Mononuclear cell (primary cell): ENCODE measurements at regions not wholly inside any gene's neighbourhood (a gene's known extent, or its start where the extent isn't known, plus 50 kb on each side); places are given as distances from the start of the nearest gene placed in this dataset.

Source experiments
- H3K27me3 ChIP-seq: 2 replicates; pipeline ENCODE4 v1.6.0; 2011; ENCODE audit warnings: low read length, control low read depth; ENCODE audit not compliant: insufficient read depth
- H3K4me1 ChIP-seq: 2 replicates; pipeline ENCODE4 v1.5.1; 2011; ENCODE audit warnings: mild to moderate bottlenecking, low read length, control low read depth; ENCODE audit not compliant: insufficient read depth
- H3K4me3 ChIP-seq: 2 replicates; pipeline ENCODE4 v1.5.1; 2011; ENCODE audit warnings: mild to moderate bottlenecking, low read length, moderate library complexity
- H3K9me3 ChIP-seq: 2 replicates; pipeline ENCODE4 v1.5.1; 2011; ENCODE audit warnings: low read depth, mild to moderate bottlenecking, control low read depth, low read length

DNA sequence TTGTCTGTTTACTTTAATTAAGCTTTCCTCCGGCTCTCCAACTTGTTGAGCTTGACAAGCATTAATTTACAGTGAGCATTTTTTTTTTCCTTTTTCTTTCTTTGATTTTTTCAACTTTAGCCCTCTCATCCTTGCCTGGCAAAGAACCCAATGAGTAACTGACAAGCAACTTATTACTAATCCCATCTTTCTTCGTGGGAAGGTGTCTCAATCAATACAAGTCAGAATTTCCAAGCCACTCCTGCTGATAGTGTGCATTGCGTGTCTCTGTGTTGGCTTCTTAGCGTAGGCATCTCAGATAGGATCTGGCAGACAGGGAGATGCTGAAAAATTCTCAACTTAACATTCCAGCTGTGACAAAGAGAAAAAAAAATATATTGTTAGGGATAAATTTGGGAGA is 527.7 kb upstream of the WWC1 start:
- no peaks in the 10 kb centered on the region for H3K27me3 ChIP-seq
- no peaks in the 10 kb centered on the region for H3K9me3 ChIP-seq
- H3K4me3 ChIP-seq: no peak overlapping the region
- H3K4me1 ChIP-seq: peaks cover 3% of the 10 kb centered on the region

DNA sequence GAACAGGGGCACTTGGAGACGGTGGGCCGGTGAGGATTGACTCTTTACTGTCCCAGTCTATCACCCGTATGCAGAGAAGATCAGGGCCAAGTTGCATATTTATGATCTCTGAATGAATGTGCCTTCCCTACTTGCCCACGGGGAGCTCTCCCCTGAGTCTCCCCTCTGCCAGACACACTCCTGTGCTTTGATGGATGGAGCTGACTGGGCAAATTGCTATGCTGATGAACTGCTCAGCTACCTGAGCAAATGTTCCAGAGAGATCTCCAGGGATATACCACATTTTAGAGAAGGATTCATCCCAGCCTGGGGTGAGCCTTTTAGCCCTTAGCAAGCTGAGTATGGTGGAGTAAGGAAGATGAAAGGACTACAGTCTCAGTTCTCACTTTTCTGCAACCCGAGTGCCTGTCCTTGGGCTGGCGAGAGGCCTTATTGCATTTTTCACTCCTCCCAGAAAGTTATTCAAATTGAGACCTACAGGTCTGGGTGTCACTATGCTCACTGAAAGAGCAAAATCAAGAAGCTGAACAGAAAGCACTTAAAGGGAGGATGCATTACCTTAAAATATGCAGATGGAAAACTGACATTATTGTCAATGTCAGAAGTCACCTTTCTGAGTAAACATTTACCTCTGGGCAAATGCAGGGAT is 526.7 kb upstream of the WWC1 start:
- Histone ChIP-seq H3K9me3 (no peaks in the 10 kb centered on the region), H3K27me3 (no peaks in the 10 kb centered on the region), H3K4me1 (no peaks in the 10 kb centered on the region), H3K4me3 (no peak overlapping the region)

DNA sequence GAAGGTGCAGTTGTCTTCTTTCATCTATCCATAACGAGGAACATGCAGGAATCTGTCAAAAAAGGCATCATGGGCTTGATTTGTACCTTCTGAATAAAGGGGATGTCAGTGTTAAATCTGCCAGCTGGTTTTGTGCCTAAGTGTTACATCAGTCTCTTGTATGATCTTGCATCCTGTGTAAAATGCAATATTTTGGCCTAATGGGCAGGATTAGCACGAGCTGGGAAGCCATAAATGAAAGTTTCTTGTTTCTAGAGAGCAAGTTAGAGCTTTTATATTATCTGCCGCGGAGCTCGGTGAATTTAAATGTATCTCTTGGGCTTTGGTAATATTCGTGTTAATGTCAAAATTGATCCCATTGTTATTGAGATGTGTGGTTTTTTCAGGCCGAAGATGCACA is 526.1 kb upstream of the WWC1 start:
- Histone ChIP-seq H3K4me1 (no peaks in the 10 kb centered on the region), H3K4me3 (no peak overlapping the region), H3K9me3 (no peaks in the 10 kb centered on the region), H3K27me3 (no peaks in the 10 kb centered on the region)

DNA sequence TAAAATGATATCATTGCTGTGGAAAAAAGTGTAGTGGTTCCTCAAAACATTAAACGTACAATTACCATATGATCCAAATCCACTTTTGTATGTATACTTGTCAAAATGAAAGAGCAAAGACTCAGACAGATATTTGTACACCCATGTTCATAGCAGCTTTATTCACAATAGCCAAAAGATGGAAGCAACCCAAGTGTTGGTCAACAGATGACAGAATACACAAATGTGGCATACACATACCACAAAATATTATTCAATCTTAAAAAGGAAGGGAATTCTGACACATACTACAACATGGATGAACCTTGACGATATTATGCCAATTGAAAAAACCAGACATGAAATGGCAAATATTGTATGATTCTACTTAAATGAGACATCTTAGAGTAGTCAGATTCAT is 524.5 kb upstream of the WWC1 start:
- H3K27me3 ChIP-seq: no peaks in the 10 kb centered on the region
- H3K4me1 ChIP-seq: no peaks in the 10 kb centered on the region
- H3K9me3 ChIP-seq: no peaks in the 10 kb centered on the region
- no peak overlapping the region for H3K4me3 ChIP-seq

DNA sequence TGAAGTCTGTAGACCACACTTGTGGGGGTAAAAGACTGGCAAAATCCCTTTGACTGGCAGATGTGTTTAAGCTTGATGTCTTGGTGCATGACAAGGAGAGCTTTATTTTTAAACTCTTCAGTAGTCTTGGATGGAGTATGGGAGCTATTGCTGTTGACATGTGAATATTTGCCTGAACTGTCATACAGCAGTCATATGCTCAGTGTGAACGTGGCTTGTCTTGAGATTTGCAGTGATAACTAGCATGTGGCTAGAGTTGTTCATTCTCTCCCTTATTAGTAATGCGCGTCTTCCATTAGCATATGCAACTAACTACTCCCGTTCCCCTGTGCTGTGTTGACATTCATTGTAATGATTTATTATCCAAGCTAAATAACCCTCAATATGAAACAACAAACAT is 523.6 kb upstream of the WWC1 start:
- Histone ChIP-seq H3K4me1 (no peaks in the 10 kb centered on the region), H3K4me3 (no peak overlapping the region), H3K9me3 (no peaks in the 10 kb centered on the region), H3K27me3 (no peaks in the 10 kb centered on the region)

GRCh38 chr5:167769846-167770413 is 521.5 kb upstream of the WWC1 start:
- Histone ChIP-seq H3K4me1 (no peaks in the 10 kb centered on the region), H3K27me3 (no peaks in the 10 kb centered on the region)

GRCh38 chr5:167770461-167770860 is 521.0 kb upstream of the WWC1 start:
- H3K9me3 ChIP-seq: no peaks in the 10 kb centered on the region

More at GRCh38 chr5:167769846-167770413, 521.5 kb upstream of the WWC1 start:
- Histone ChIP-seq H3K4me3 (no peak overlapping the region), H3K9me3 (no peaks in the 10 kb centered on the region)

GRCh38 chr5:167771571-167771970 is 519.9 kb upstream of the WWC1 start:
- H3K9me3 ChIP-seq: no peaks in the 10 kb centered on the region
- no peaks in the 10 kb centered on the region for H3K27me3 ChIP-seq
- H3K4me1 ChIP-seq: no peaks in the 10 kb centered on the region
- H3K4me3 ChIP-seq: no peak overlapping the region

More at GRCh38 chr5:167770461-167770860, 521.0 kb upstream of the WWC1 start:
- no peak overlapping the region for H3K4me3 ChIP-seq
- H3K27me3 ChIP-seq: no peaks in the 10 kb centered on the region
- no peaks in the 10 kb centered on the region for H3K4me1 ChIP-seq

- Histone ChIP-seq H3K27me3 (no peaks in the 10 kb centered on the region), H3K9me3 (no peaks in the 10 kb centered on the region), H3K4me3 (no peak overlapping the region), H3K4me1 (no peaks in the 10 kb centered on the region)
These were observed 517.7 kb upstream of the WWC1 start for GRCh38 chr5:167773668-167774301.

- Histone ChIP-seq H3K4me1 (peaks cover 4% of the 10 kb centered on the region), H3K9me3 (no peaks in the 10 kb centered on the region), H3K27me3 (no peaks in the 10 kb centered on the region), H3K4me3 (no peak overlapping the region)
These were observed 513.7 kb upstream of the WWC1 start for GRCh38 chr5:167777746-167778145.

- no peaks in the 10 kb centered on the region for H3K27me3 ChIP-seq
- H3K4me3 ChIP-seq: no peak overlapping the region
- H3K4me1 ChIP-seq: peaks cover 9% of the 10 kb centered on the region
- H3K9me3 ChIP-seq: no peaks in the 10 kb centered on the region
These were observed 513.2 kb upstream of the WWC1 start for GRCh38 chr5:167778228-167778627.

DNA sequence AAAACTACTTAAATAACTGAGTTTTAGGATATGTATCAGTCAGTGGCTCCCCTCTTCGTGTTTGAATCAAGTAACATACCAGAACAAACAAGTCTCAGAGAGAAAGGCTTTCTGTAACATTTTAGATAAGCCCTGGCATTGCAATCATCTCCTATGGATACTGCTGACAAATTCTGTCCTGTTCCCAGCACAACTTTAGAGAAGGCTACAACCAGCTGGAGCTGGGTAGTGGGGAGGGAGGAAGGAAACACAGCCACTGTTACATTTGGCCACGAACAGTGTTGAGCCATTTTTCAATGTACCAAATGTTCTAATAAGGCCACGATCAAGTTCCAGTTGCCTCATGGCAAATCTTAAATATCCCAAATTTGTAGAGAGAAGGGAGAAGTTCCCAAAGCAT is 511.8 kb upstream of the WWC1 start:
- H3K4me1 ChIP-seq: peaks cover 23% of the 10 kb centered on the region
- H3K4me3 ChIP-seq: no peak overlapping the region
- H3K9me3 ChIP-seq: no peaks in the 10 kb centered on the region

DNA sequence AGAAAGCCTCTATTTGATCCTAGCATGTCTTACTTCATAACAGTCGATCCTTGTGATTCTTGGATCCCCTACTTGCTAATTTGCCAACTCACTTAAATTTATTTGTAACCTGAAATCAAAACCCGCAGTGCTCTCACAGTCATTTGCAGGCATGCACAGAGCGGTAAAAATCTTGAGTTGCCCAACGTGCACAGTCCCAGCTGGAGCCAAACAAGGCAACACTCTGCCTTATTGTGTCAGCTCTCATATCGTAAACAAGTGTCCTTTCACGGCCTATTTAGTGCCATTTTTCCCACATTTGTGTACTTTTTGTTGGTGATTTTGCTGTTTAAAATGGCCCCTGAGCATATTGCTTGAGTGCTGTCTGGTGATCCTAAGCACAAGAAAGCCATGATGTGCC is 511.3 kb upstream of the WWC1 start:
- no peak overlapping the region for H3K4me3 ChIP-seq
- no peaks in the 10 kb centered on the region for H3K9me3 ChIP-seq
- H3K27me3 ChIP-seq: no peaks in the 10 kb centered on the region
- H3K4me1 ChIP-seq: peaks cover 24% of the 10 kb centered on the region

More for the DNA sequence above, 511.8 kb upstream of the WWC1 start:
- no peaks in the 10 kb centered on the region for H3K27me3 ChIP-seq

DNA sequence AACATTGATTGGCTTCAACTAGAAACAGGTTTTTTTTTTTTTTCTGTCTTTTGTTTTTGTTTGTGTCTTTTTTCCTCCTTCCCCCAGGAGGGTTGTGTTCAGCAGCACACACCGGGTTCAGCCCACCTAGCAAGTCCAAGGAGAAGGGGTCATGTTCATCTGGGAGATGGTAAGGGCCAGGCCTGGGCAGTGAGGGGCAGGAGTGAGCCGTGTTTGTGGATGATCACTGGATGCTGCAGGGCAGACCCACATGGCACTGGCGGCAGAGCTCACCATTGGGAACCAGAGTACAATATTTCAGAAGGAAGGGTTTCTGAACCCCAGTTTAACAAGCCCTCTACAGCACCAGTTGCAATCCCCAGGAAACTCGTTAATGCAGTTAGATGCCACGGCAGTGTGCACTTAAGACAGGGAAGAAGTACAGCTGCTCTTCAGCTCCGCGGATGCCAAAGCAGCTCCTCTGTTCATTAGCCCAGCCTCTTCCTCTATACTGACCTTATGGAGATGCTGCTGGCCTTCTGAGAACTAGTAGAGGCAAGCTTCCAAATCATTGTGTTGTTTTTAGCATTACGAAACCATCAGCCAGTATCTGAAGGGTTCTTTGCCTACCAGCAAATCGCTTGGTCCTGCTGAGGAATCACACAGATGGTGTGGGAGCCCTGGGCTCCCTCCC is 508.2 kb upstream of the WWC1 start:
- no peaks in the 10 kb centered on the region for H3K27me3 ChIP-seq
- H3K4me1 ChIP-seq: peaks cover 43% of the 10 kb centered on the region
- no peak overlapping the region for H3K4me3 ChIP-seq
- no peaks in the 10 kb centered on the region for H3K9me3 ChIP-seq

- H3K4me3 ChIP-seq: no peak overlapping the region
- no peaks in the 10 kb centered on the region for H3K27me3 ChIP-seq
- H3K9me3 ChIP-seq: no peaks in the 10 kb centered on the region
- H3K4me1 ChIP-seq: peaks cover 43% of the 10 kb centered on the region
These were observed 506.3 kb upstream of the WWC1 start for GRCh38 chr5:167785106-167785505.
